ENCODE measurements at regions not wholly inside any gene's neighbourhood (a gene's known extent, or its start where the extent isn't known, plus 50 kb on each side); places are given as distances from the start of the nearest gene placed in this dataset.
"Not testable (repeated sequence)": the region's sequence is repeated elsewhere in the genome, so short reads cannot be mapped to it uniquely, and the experiment has no call there.

DNA sequence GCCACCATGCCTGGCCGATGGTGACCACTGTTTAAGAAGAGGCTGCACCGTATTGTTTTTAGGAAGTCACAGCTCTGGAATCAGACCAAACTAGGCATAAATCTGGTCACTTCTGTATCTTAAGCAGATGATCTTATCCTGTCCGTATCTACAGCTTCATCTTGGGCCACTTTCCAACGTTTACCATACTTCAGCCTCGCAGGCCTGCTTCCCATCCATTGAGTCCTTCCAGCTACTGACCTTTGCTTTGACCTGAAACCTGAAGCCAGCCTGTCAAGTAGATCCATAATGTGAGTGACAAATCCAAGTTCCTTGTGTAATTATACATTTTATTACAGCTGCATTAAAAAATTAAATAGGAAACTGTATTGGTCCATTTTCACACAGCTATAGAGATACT lies 1033.0 kb downstream of the CDH11 start:
- no peak for DNase-seq

DNA sequence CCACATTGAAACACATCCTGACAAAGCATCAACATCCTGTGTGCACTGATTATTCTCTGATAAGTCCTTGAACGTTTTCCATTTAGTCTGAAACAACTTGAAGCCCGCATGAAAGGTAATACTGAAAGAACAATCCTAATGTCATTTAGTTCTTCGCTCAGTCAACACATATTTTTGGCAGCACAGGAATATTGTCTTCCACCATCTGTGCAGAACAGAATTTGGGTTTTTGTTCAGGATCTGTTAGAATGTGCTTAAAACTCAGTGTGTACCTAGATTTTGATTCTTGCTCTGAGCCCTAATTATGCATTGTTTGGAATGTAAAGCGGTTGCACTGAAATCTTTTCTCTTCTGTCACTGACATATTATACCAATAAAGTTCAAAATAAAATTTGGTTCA lies 1036.6 kb downstream of the CDH11 start:
- no peak for DNase-seq

DNA sequence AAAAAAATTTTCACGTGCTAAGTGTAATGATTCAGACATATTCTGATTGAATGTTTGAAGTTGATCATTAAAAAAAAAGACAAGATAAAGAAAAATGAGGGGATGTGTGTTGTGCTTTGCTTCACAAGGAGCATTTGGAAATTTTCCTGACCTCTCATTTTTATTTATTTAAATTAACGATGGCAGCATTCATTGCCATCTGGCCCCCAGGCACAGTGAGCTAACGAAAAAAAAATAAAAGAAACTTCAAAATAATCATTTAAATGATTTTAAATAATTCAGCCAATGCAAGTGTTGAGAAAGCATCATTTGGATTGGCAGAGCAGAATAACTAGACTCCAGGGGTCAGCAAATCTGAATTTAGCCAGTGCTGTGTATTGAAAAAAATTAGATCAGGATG lies 1037.2 kb downstream of the CDH11 start:
- no peak for DNase-seq

DNA sequence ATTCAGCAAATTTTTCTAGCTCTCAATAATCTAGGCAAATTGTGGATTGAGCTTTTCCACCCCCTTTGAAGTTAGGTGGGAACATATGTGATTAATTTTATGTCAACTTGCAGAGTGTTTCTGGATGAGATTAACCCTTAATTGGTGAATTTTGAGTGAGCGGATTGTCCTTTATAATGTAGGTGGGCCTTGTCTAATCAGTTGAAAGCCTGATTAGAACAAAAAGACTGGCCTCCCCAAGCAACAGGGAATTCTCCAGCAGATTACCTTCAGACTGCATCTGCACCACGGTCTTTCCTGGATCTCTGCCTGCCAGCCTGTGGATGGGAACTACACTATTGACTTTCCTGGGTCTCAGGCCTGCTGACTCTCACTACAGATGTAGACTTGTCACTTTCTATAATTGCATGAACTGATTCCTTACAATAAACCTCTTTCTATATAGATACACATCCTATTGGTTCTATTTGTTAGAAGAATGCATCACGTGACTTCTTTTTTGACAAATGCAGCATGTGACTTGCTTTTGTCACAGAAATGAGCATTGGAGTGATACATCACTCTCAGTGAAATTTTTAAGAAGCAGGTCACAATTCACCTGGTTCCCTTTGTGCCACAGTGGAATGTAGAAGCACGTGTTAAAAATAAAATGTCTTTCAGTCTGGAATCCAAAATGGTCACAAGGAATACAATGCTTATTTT lies 1038.3 kb downstream of the CDH11 start:
- no peak for DNase-seq

DNA sequence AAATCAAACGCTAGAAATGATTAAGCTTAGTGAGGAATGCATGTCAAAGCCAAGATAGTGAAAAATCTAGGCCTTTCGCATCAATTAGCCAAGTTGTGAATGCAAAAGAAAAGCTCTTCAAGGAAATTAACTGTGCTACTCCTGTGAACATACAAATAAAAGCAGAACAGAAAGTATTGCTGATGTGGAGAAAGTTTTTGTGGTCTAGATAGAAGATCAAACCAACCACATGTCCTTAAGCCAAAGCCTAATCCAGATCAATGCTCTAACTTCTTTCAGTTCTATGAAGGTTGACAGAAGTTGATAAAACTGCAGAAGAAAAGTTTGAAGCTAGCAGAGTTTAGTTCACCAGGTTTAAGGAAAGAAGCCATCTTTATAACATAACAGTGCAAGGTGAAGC lies 1044.6 kb downstream of the CDH11 start:
- no peak for DNase-seq

DNA sequence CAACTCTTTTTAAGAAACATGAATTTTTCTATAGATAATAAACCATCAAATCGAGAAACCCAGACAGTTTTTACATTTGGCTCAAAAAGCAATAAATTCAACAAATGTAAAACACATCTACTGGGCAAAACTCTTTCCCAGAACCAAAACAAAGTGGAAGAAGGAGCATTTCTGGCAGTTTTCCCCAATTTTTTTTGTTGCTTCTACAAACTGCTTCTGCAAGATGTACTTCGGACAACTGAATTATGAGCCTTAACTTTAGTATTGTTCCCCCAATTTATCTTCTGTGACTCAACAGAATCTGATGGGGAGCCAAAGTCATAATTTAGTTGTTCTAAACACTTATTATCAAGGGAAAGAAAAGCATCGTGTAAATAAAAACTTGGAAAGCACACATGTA lies 1047.2 kb downstream of the CDH11 start:
- no peak for DNase-seq

DNA sequence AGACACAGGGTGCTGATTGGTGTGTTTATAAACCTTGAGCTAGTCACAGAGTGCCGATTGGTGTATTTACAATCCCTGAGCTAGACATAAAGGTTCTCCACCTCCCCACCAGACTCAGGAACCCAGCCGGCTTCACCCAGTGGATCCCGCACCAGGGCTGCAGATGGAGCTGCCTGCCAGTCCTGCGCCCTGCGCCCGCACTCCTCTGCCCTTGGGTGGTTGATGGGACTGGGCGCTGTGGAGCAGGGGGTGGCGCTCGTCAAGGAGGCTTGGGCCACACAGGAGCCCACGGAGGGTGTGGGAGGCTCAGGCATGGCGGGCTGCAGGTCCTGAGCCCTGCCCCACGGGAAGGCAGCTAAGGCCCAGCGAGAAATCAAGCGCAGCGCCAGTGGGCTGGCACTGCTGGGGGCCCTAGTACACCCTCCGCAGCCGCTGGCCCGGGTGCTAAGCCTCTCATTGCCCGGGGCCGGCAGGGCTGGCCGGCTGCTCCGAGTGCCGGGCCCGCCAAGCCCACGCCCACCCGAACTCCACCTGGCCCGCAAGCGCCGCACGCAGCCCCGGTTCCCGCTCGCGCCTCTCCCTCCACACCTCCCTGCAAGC lies 1049.6 kb downstream of the CDH11 start:
- not testable (repeated sequence) for DNase-seq

DNA sequence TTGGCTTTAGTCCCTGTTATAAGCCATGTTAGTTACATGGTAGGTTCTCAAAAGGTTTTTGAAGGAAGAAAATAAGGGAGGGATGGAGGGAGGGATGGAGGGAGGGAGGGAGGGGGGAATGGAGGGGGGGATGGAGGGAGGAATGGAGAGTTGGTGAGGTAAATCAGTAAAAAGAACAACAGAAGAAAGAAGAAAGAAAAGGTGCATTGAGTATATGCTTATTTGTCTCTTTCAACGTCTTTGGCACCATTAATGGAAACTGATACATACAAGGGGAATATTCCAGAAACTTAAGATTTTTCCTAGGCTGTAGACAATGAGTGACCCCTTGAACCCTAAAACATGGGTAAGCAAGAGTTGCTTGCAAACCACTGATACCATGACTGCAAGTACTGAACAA lies 1056.3 kb downstream of the CDH11 start:
- DNase-seq, result no peak

DNA sequence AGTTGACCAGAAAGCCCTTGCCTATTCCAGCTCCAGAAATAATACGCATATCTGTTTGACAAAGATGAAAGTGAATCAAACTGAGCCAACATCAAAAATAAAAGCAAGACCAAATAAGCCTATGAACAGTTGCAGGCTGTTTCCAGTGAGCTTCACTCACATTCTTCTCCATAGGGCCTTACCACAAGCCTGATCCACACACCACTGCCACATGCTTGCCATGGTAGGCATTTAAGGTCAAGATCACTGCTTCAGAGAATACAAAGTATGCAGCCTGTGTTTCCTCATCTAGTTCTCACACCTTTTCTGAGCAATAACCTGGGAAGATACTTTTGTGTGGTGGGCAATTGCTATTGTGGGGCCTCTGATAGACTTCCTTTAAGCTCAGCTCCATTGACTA lies 1060.2 kb downstream of the CDH11 start:
- no peak for DNase-seq

DNA sequence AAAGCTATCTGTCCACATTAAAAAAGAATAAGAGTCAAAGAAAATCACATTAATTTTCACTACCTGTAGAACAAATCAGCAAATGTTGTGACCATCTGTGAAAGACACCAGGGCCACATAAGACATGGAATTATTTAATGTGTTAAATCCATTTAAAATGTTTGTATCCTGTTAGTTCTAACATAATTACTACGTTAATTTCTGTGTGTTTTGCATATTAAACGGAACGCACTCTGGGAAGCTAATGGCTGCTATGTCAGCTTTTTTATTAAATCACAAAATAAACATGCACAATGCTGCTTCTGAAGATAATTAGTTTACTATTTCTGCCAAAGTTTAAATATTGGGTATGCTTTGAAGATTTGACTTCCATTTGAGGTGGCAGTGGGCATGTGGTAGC lies 1061.2 kb downstream of the CDH11 start:
- no peak for DNase-seq

DNA sequence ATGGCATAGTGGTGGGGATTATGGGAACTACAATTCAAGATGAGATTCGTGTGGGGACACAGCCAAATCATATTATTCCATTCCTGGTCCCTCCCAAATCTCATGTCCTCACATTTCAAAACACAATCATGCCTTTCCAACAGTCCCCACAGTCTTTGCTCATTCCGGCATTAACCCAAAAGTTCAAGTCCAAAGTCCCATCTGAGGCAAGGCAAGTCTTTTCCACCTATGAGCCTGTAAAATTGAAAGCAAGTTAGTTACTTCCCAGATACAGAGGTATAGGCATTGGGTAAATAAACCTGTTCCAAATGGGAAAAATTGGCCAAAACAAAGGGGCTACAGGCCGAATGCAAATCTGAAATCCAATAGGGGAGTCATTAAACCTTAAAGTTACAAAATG lies 1063.2 kb downstream of the CDH11 start:
- no peak for DNase-seq

DNA sequence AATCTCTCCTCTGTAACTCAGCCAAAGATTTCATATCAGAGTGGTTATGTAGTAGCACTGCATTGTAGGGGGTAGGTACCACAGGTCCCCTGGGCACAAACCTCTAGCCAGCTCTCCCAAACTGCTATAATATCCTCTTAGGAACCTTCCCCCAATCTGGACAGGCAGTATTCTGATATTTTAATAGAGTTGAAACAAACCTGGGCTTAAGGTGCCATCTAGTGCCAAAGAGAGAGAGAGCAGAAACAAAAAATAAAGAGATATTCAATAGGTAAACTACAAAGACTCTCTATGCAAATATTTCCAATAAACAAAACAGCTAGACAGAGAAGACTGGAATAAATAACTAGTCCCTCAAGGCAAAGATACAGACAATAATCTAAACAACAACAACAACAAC lies 1070.0 kb downstream of the CDH11 start:
- no peak for DNase-seq

DNA sequence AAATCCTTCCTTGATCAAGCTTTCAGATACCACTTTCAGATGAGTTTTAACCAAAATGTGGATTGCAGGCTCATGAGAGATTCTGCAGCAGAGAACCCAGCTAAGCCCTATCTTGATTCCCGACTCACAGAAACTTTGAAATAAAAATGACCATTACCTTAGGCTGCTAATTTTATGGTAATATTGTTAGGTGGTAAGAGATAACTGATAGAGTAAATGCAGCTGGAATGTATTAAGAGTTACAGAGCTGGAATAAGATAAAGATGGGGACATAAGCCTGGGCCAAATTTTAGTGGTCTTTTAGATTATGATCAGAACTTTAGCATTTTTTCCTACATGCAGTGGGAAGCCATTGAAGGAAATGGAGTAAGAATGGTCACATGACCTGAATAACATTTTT lies 1074.0 kb downstream of the CDH11 start:
- DNase-seq, result no peak

DNA sequence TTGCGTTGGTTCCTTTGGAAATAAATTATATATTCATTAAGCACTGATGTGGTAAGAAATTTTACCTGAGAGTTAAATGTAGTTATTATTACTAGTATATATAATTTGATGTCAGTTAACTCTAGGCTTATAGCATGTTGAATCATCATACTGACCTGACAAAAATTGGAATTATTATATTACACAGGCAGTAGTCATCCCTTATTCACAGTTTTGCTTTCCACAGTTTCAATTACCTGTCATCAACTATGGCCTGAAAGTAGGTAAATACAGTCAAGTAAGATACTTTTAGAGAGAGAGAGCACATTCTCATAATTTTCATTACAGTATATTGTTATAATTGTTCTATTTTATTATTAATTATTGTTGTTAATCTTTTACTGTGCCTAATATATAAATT lies 1074.7 kb downstream of the CDH11 start:
- DNase-seq, result no peak

DNA sequence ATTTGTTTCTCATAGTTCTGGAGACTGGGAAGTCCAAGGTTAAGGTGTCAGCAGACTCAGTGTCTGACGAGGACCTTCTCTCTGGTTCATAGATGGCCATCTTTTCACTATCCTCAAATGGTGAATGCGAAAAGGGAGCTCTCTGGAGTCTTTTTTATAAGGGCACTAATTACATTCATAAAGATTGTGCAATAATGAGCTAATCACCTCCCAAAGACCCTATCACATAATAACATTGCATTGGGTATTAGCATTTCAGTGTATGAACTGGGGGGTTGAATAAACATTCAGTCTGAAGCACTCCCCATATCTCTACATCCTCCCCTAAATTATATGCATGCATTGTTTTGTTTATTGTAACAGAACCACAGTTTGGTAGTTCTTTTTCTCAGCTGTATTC lies 1086.5 kb downstream of the CDH11 start:
- no peak for DNase-seq

DNA sequence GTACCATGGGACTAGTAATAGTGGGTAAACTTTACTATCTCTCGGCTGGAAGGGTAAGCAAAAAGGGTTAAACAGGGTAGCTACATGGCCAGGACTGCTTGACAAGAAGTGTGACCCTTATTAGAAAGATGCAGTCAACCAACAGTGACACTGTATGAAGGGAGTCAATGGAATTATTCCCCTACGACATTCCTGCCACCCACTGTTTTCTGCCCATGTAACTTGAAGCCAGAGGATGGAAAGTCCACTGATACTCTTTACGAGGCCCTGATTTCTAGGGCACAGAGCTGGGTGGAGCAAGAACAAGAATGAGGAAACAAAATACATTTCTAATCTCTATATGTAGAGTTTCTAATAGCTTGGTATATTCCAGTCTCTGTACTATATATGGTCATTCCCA lies 1102.5 kb downstream of the CDH11 start:
- DNase-seq, result no peak

DNA sequence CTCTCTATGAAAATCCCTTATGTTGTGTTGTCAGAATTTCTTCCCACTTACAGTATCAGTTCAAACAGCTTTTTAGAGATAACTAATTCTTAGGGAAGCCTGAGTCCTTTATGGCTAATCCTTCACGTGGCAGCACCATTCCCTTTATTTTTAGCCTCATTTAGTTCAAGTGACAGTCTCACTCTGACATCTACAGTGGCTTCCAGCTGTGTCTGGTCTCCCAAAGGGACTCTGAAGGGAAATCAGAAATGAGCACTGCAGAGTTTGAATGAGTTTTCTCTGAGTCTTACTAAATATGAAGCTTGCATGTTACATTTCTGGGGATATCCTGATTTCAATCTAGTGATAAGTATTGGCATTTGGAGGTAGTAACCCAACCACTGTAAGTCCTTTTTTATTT lies 1104.1 kb downstream of the CDH11 start:
- no peak for DNase-seq

DNA sequence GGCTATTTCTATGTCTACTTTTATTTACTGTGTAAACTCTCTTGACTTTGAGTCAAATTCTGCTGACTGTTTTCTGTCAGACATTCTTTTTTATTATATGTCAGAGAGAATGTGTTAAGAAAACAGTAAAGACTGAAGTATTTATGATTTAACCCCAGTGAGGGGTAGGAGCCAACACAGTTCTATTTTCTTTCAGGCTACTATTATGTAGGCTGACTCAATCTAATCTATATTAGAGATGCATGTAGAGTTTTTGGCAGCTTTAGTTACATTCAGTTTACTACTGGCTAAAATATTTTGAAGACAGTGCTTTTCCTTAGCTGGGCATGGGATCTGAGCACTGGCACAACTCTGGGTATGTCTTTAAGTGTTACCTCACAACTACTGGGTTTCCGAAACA lies 1108.0 kb downstream of the CDH11 start:
- no peak for DNase-seq

DNA sequence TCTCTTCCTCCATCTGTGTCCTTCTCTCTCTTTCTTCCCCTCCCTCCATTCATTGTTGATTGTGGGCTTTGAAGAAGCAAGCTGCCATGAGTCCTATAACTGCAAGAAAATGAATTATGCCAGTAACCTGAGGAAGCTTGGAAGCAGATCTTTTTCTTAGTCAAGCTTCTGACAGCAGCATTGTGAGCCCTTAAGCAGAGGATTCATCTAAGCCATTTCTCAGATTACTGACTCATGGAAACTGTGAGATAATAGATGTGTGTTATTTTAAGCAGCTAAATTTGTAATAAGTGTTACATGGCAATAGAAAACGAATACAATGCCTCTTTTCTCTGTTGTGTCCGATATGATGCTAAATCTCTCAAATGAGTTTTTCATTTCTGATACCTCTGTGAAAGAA lies 1109.7 kb downstream of the CDH11 start:
- no peak for DNase-seq

DNA sequence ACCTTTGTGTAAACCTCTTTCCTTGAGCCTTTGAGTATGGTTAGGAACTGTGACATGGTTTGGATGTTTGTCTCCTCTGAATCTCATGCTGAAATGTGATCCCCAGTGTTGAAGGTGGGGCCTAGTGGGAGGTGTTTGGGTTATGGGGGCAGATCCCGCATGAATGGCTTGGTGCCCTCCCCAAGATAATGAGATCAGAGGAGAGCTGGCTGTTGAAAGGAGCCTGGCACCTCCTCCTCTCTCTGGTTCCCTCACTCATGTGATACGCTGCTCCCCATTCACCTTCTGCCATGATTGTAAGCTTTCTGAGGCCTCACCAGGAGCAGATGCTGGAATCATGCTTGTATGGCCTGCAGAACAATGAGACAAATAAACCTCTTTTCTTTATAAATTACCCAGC lies 1110.2 kb downstream of the CDH11 start:
- no peak for DNase-seq

DNA sequence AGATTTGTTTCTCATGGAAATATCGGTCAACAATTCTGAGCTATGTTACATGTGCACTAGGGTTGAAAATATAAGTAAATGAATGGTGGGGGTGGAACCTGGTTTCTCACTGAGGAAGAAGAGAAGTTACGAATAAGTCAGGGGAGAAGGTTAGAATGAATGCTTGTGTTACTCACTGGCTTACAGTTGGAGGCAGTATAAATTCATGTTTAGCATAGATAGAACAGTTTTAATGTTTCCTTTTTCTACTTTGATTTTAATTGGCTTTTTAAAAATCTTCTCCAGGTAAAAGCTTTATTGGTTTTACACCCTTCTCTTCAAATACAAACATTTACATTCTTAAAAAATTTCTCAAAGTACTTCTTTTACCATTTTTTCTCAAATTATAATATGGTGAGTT lies 1113.7 kb downstream of the CDH11 start:
- no peak for DNase-seq

DNA sequence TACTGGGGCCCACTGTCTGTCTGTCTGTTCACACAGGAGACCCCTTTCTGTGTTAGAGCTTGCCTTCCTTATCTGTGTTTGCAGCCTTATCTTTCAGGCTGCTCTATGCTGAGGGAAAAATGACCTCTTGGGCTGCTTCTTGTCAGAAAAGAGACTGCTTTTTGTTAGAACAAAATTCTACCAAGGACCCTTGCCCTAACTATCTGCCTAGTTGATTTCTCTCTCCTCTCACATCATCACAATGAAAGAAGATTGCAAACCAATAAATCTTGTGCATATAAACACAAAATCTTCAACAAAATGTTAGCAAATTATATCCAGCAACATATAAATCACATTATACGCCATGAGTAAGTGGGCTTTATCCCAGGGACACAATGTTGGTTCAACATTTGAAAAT lies 1117.7 kb downstream of the CDH11 start:
- DNase-seq, result no peak

DNA sequence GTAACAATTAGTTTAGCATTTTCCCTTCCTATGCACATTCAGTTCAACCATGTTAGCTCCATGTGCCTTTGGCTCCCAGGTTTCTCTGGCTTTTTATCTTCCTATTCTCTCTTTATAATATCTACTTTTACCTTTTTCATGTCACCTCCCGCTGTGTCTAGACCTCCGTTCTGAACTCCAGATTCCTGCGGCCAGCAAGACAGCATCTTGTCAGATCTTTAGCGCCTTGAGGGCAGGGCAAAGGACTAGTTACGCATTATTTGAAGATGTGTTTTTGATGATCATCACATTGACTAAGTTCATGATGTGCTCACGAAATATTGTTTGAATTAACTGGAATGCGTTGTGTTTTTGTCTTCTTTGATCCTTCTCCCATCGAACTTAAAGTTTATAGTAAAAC lies 1126.8 kb downstream of the CDH11 start:
- DNase-seq, result no peak

DNA sequence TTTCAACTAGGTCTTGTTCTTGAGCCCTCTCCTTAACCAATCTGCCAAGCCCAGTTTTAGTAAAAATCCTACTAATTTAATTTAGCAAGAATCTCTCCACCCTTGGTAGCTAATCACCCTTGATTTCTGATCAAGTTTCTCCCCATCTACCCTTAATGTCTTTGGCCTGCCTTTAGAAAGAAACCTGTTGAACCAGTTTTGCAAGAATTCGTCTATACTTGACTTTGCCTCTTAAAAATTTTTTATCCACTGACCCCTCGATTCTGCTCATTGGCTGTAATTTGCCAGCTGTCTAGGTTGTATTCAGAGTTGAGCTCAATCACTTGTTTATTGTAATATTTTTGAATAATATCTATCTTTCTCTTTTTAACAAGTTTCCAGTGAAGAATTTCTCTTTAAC lies 1138.5 kb downstream of the CDH11 start:
- DNase-seq, result no peak

DNA sequence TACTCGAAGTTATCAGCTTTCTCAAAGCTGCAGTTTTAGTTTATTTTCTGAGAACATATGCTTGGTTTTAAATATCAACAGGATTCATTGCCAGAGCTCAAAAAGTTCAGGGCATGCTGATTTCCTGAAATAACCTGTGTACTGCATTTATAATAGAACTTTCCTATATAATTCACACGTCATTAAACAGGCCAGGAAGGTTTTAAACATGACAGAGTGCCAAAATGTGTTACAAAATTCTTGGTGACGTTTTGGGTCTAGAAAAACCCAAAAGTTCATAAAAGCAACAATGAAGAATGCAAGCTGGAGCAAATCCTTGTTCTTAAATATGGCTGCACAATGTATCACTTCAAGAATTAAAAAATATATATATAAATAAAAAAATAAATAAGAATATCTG lies 1139.1 kb downstream of the CDH11 start:
- DNase-seq, result no peak
